ENCODE measurements at regions not wholly inside any gene's neighbourhood (a gene's known extent, or its start where the extent isn't known, plus 50 kb on each side); places are given as distances from the start of the nearest gene placed in this dataset.

GRCh38 chr15:101590785-101591184 lies 61.4 kb downstream of the TM2D3 start:
- TF ChIP-seq CTCF (IDR thresholded peaks at IDR 0.05; ENCODE audit: insufficient read depth, low read depth, low read length), result no peak
- no peak for DNase-seq (ENCODE audit: low read depth)
- H3K4me3 ChIP-seq (ENCODE audit: low read depth, low read length), result no peak overlapping the region

GRCh38 chr15:101583284-101583683 lies 68.9 kb downstream of the TM2D3 start:
- no peak for TF ChIP-seq CTCF (IDR thresholded peaks at IDR 0.05; ENCODE audit: insufficient read depth, low read depth, low read length)
- no peak overlapping the region for H3K4me3 ChIP-seq (ENCODE audit: low read depth, low read length)
- no peak for DNase-seq (ENCODE audit: low read depth)

- TF ChIP-seq CTCF (IDR thresholded peaks at IDR 0.05; ENCODE audit: insufficient read depth, low read depth, low read length), result no peak
- DNase-seq (ENCODE audit: low read depth), result no peak
- no peak overlapping the region for H3K4me3 ChIP-seq (ENCODE audit: low read depth, low read length)
Measured at GRCh38 chr15:101580431-101580830, 71.8 kb downstream of the TM2D3 start.

- DNase-seq (ENCODE audit: low read depth), result no peak
- TF ChIP-seq CTCF (IDR thresholded peaks at IDR 0.05; ENCODE audit: insufficient read depth, low read depth, low read length), result no peak
- H3K4me3 ChIP-seq (ENCODE audit: low read depth, low read length), result no peak overlapping the region
Measured at GRCh38 chr15:101579631-101580163, 72.5 kb downstream of the TM2D3 start.

GRCh38 chr15:101578443-101578894 lies 73.7 kb downstream of the TM2D3 start:
- peak; percentile 54 for TF ChIP-seq CTCF (IDR thresholded peaks at IDR 0.05; ENCODE audit: insufficient read depth, low read depth, low read length)
- no peak overlapping the region for H3K4me3 ChIP-seq (ENCODE audit: low read depth, low read length)
- DNase-seq (ENCODE audit: low read depth), result peak; percentile 32

GRCh38 chr15:101573951-101574350 lies 78.2 kb downstream of the TM2D3 start:
- no peak for DNase-seq (ENCODE audit: low read depth)
- TF ChIP-seq CTCF (IDR thresholded peaks at IDR 0.05; ENCODE audit: insufficient read depth, low read depth, low read length), result no peak
- H3K4me3 ChIP-seq (ENCODE audit: low read depth, low read length), result no peak overlapping the region

GRCh38 chr15:101570241-101570640 lies 80.7 kb upstream of the PCSK6 start:
- no peak for TF ChIP-seq CTCF (IDR thresholded peaks at IDR 0.05; ENCODE audit: insufficient read depth, low read depth, low read length)
- no peak for DNase-seq (ENCODE audit: low read depth)
- H3K4me3 ChIP-seq (ENCODE audit: low read depth, low read length), result no peak overlapping the region
